ENCODE measurements at regions not wholly inside any gene's neighbourhood (a gene's known extent, or its start where the extent isn't known, plus 50 kb on each side); places are given as distances from the start of the nearest gene placed in this dataset.

DNA sequence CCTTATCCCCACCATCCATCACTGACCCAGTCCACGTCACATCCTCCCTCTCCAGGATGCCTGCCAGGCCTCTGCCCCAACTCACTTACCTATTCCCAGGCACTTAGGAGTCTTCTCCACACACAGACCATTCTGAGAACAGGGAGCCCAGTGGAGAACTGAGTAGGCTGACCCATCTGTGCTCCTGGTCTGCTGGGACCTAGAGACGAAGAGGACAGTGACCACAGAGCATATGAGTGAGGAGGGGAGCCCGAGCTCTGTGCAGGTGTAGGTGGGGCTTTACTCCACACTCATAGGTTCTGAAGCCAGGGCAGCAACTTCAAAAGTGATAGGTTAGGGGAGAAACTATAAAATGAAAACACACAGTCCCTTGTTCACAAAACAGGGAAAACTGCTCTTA lies 130.0 kb downstream of the NDUFA10 start:
- TF ChIP-seq RAD21 (IDR thresholded peaks at IDR 0.05): no peak
- no peak for TF ChIP-seq HNF4G (IDR thresholded peaks at IDR 0.05)
- no peak for TF ChIP-seq NR2F2 (IDR thresholded peaks at IDR 0.05)
- TF ChIP-seq, protein P1, sequence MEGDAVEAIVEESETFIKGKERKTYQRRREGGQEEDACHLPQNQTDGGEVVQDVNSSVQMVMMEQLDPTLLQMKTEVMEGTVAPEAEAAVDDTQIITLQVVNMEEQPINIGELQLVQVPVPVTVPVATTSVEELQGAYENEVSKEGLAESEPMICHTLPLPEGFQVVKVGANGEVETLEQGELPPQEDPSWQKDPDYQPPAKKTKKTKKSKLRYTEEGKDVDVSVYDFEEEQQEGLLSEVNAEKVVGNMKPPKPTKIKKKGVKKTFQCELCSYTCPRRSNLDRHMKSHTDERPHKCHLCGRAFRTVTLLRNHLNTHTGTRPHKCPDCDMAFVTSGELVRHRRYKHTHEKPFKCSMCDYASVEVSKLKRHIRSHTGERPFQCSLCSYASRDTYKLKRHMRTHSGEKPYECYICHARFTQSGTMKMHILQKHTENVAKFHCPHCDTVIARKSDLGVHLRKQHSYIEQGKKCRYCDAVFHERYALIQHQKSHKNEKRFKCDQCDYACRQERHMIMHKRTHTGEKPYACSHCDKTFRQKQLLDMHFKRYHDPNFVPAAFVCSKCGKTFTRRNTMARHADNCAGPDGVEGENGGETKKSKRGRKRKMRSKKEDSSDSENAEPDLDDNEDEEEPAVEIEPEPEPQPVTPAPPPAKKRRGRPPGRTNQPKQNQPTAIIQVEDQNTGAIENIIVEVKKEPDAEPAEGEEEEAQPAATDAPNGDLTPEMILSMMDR (IDR thresholded peaks at IDR 0.05; ENCODE audit: low read depth, low read length, missing input control): no peak

Data from liver (tissue), 3 donors.